ENCODE measurements at regions not wholly inside any gene's neighbourhood (a gene's known extent, or its start where the extent isn't known, plus 50 kb on each side); places are given as distances from the start of the nearest gene placed in this dataset.

DNA sequence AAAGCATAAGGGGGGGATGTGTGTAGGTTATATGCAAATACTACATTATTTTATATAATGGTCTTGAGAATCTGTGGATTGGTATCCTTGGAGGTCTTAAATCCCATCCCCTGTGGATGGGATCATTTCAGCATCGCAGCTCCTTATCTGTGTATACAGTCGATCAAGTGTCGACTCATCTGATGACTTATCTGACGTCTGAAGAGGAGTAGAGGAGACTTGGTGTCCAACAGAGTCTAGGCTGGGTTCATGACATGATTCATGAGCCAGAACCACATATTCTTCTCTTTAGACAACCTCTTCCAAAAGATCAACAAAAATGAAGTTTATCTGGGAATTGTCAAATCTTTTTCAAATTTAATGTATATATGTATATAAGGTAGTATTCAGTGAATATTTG lies 220.7 kb downstream of the NR2F2 start:
- in situ Hi-C loops (cut with MboI; ENCODE audit: low sequenced_read_pairs, unreplicated experiment): no loop called here
- DNase-seq (ENCODE audit: low spot score): no peak
- TF ChIP-seq, protein P1, sequence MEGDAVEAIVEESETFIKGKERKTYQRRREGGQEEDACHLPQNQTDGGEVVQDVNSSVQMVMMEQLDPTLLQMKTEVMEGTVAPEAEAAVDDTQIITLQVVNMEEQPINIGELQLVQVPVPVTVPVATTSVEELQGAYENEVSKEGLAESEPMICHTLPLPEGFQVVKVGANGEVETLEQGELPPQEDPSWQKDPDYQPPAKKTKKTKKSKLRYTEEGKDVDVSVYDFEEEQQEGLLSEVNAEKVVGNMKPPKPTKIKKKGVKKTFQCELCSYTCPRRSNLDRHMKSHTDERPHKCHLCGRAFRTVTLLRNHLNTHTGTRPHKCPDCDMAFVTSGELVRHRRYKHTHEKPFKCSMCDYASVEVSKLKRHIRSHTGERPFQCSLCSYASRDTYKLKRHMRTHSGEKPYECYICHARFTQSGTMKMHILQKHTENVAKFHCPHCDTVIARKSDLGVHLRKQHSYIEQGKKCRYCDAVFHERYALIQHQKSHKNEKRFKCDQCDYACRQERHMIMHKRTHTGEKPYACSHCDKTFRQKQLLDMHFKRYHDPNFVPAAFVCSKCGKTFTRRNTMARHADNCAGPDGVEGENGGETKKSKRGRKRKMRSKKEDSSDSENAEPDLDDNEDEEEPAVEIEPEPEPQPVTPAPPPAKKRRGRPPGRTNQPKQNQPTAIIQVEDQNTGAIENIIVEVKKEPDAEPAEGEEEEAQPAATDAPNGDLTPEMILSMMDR (IDR thresholded peaks at IDR 0.05; ENCODE audit: borderline replicate concordance, control extremely low read depth, extremely low read depth, insufficient read depth, missing control alignments): no peak

DNA sequence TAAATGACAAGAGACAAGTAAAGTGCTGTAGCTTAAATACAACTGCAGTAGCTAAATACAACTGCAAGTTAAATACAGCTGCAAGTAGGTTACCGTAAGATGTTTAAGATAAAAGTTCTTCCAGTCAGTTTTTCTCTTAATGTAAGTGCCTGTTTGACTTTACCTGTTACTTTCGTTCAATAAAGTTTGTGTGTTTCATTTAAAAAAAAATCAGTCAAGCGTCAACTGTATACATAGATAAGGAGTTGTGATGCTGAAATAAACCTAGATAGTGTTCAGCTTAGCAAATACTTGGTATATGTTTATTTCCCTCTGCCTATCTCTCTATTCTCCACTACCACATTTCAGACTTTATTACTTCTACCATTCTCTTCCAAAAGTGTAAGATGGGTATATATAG lies 221.2 kb downstream of the NR2F2 start:
- DNase-seq (ENCODE audit: low spot score): no peak

DNA sequence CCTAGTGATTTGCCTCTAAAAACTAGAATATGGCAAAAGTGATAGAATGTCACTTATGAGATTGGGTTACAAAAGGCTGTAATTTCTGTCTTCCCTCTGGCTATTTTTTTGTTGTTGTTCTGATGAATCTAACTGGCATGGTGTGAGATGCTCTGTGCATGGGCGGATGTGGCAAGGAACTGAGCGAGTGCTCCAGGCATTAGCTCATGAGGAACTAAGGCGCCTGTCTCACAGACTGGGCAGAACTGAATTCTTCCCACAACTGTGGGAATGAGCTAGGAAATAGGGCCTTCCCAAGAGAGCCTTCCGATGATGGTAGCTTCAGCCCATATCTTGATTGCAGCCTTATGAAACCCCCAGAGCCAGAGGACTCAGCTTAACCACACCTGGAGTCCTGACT lies 222.5 kb downstream of the NR2F2 start:
- TF ChIP-seq, protein P1 (IDR thresholded peaks at IDR 0.05; ENCODE audit: borderline replicate concordance, control extremely low read depth, extremely low read depth, insufficient read depth, missing control alignments): no peak
- in situ Hi-C loops (cut with MboI; ENCODE audit: low sequenced_read_pairs, unreplicated experiment): no loop called here
- no peak for DNase-seq (ENCODE audit: low spot score)

More for the DNA sequence above, 221.2 kb downstream of the NR2F2 start:
- in situ Hi-C loops (cut with MboI; ENCODE audit: low sequenced_read_pairs, unreplicated experiment): no loop called here
- TF ChIP-seq, protein P1 (IDR thresholded peaks at IDR 0.05; ENCODE audit: borderline replicate concordance, control extremely low read depth, extremely low read depth, insufficient read depth, missing control alignments): no peak

DNA sequence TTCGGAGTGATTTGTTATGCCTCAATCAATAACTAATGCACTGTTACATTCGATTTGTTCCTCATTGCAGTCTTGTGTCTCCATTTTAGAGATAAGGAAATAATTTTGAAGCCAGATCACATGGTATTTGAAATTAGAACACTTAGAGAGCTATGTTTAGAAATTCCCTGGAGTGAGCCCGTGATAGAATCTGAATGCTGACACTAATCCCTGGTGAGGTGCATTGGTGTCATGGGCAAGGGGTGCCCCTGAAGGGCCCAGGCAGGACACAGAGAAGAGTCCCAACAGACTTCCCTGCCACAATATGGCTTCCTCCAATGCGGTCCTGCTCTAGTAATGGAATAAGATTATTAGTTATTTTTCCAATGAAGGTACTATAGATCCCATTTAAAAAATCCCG lies 223.0 kb downstream of the NR2F2 start:
- no peak for DNase-seq (ENCODE audit: low spot score)
- in situ Hi-C loops (cut with MboI; ENCODE audit: low sequenced_read_pairs, unreplicated experiment): no loop called here
- TF ChIP-seq, protein P1 (IDR thresholded peaks at IDR 0.05; ENCODE audit: borderline replicate concordance, control extremely low read depth, extremely low read depth, insufficient read depth, missing control alignments): no peak

DNA sequence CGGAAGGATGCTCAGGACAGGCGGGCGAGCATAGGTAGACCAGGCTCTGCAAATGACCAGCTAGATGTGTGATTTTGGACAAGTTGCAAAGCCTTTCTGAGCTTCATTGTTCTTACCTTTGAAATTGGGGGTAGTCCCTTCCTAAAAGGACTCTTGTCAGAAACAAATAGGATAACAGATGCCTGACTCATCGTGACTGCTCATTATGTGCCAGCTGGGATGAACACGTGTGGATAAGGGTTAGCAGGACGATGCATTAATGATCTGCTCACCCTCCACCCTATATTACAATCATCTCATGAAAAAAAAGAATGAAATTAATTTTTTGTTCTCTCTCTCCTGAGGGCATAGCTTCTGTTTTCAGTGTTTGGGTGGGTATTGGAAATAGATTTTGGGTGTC lies 223.4 kb downstream of the NR2F2 start:
- in situ Hi-C loops (cut with MboI; ENCODE audit: low sequenced_read_pairs, unreplicated experiment): no loop called here
- TF ChIP-seq, protein P1 (IDR thresholded peaks at IDR 0.05; ENCODE audit: borderline replicate concordance, control extremely low read depth, extremely low read depth, insufficient read depth, missing control alignments): no peak
- no peak for DNase-seq (ENCODE audit: low spot score)

DNA sequence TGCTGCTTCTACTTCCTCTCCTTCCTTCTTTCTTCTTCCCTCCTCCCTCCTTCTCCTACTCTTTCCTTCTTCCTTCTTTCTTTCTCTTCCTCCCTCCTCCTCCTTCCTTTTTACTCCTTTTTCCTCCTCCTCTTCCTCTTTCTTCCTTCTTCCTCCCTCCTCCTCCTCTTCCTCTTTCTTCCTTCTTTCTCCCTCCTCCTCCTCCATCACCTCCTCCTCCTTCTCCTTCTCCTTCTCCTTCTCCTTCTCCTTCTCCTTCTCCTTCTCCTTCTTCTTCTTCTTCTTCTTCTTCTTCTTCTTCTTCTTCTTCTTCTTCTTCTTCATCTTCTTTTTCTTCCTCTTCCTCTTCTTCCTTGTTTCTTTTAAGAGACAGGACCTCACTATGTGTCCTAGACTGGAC lies 224.0 kb downstream of the NR2F2 start:
- TF ChIP-seq, protein P1 (IDR thresholded peaks at IDR 0.05; ENCODE audit: borderline replicate concordance, control extremely low read depth, extremely low read depth, insufficient read depth, missing control alignments): no peak
- DNase-seq (ENCODE audit: low spot score): no peak
- in situ Hi-C loops (cut with MboI; ENCODE audit: low sequenced_read_pairs, unreplicated experiment): no loop called here

DNA sequence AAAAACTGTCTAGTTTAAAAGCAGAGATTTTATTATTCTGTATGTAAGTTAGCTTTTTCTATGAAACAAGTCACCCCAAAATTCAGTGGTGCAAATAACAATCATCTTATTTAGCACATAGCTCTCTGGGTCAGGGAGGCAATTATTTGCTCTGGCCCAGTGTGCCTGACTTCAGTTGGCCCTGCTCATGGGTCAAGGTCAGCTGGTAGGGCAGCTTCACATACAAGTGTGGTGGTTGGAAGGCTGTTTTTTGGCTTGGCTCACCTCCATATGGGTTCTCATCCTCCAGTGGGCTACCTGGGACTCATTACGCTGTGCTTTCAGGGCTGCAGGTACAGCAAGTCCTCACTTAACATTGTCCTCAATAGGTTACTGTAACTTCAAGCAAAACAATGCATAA lies 228.6 kb downstream of the NR2F2 start:
- DNase-seq (ENCODE audit: low spot score): no peak
- TF ChIP-seq, protein P1 (IDR thresholded peaks at IDR 0.05; ENCODE audit: borderline replicate concordance, control extremely low read depth, extremely low read depth, insufficient read depth, missing control alignments): no peak
- in situ Hi-C loops (cut with MboI; ENCODE audit: low sequenced_read_pairs, unreplicated experiment): no loop called here

All from GM13976 (cell line).